OCI-LY1 (cell line): ENCODE measurements at regions not wholly inside any gene's neighbourhood (a gene's known extent, or its start where the extent isn't known, plus 50 kb on each side); places are given as distances from the start of the nearest gene placed in this dataset.

ENCODE experiments used
- H2AFZ ChIP-seq: fragments of 200-600 bp; sonication (generic), shearing (Covaris generic); 2 replicates; pipeline ENCODE4 v1.6.0; 2014; ENCODE audit warnings: antibody characterized with exemption, mild to moderate bottlenecking, low read length
- H3F3A ChIP-seq: fragments of 200-600 bp; sonication (generic), shearing (Covaris generic); 2 replicates; pipeline ENCODE4 v1.6.0; 2014; ENCODE audit warnings: mild to moderate bottlenecking, antibody characterized with exemption, low read length, moderate library complexity; ENCODE audit not compliant: insufficient read depth
- H3K27ac ChIP-seq: fragments of 200-600 bp; sonication (generic); 2 replicates; pipeline ENCODE4 v1.5.1; 2014; ENCODE audit warnings: low read length, mixed run types, mild to moderate bottlenecking, low read depth; ENCODE audit not compliant: poor library complexity, severe bottlenecking
- H3K27me3 ChIP-seq: fragments of 200-600 bp; sonication (generic); 2 replicates; pipeline ENCODE4 v1.6.0; 2014; ENCODE audit warnings: antibody characterized with exemption, mild to moderate bottlenecking, low read length, moderate library complexity; ENCODE audit not compliant: insufficient read depth
- H3K36me3 ChIP-seq: fragments of 200-600 bp; sonication (generic); 2 replicates; pipeline ENCODE4 v1.6.1; 2014; ENCODE audit warnings: mild to moderate bottlenecking, antibody characterized with exemption, low read length, moderate library complexity, mixed read lengths; ENCODE audit not compliant: insufficient read depth
- H3K4me1 ChIP-seq: fragments of 200-600 bp; sonication (generic); 2 replicates; pipeline ENCODE4 v1.5.1; 2014; ENCODE audit warnings: mild to moderate bottlenecking, low read length, moderate library complexity; ENCODE audit not compliant: insufficient read depth, severe bottlenecking
- H3K4me2 ChIP-seq: fragments of 200-600 bp; sonication (generic), shearing (Covaris generic); 2 replicates; pipeline ENCODE4 v1.6.1; 2014; ENCODE audit warnings: low read length
- H3K4me3 ChIP-seq: fragments of 200-600 bp; sonication (generic); 2 replicates; pipeline ENCODE4 v1.5.1; 2014; ENCODE audit warnings: low read length, low read depth, mild to moderate bottlenecking, mixed read lengths; ENCODE audit not compliant: poor library complexity, severe bottlenecking
- H3K79me2 ChIP-seq: fragments of 200-600 bp; shearing (Covaris generic); 2 replicates; pipeline ENCODE4 v1.6.1; 2016; ENCODE audit warnings: mixed run types, low read length, mixed read lengths; ENCODE audit not compliant: insufficient read depth
- H3K9ac ChIP-seq: fragments of 200-600 bp; sonication (generic), shearing (Covaris generic); 2 replicates; pipeline ENCODE4 v1.6.1; 2014; ENCODE audit warnings: mild to moderate bottlenecking, low read length, mixed read lengths
- H3K9me2 ChIP-seq: fragments of 200-600 bp; sonication (generic), shearing (Covaris generic); 2 replicates; pipeline ENCODE4 v1.6.1; 2014; ENCODE audit warnings: low read depth, mild to moderate bottlenecking, low read length, mixed read lengths
- H3K9me3 ChIP-seq: fragments of 200-600 bp; shearing (Covaris generic); 2 replicates; pipeline ENCODE4 v1.6.1; 2014; ENCODE audit warnings: low read length, mixed read lengths
- H4K20me1 ChIP-seq: fragments of 200-600 bp; sonication (generic), shearing (Covaris generic); 2 replicates; pipeline ENCODE4 v1.6.0; 2016; ENCODE audit warnings: mild to moderate bottlenecking, low read length; ENCODE audit not compliant: insufficient read depth
- CTCF ChIP-seq: fragments of 200-600 bp; sonication (generic), shearing (Covaris generic); IDR thresholded peaks from 2 replicates; pipeline ENCODE4 v1.5.1; 2017; ENCODE audit warnings: mild to moderate bottlenecking, antibody characterized with exemption, low read length, moderate library complexity, mixed read lengths
- EZH2 ChIP-seq: fragments of 200-600 bp; sonication (generic), shearing (Covaris generic); IDR thresholded peaks from 2 replicates; pipeline ENCODE4 v1.8.0; 2017; ENCODE audit warnings: borderline replicate concordance, mixed run types, mild to moderate bottlenecking, antibody characterized with exemption, low read length, moderate library complexity, mixed read lengths

GRCh38 chr10:118151461-118151860 lies 104.7 kb upstream of the RAB11FIP2 start:
- H3K4me1 ChIP-seq = no peaks in the 10 kb centered on the region

GRCh38 chr10:118148247-118148646 lies 101.5 kb upstream of the RAB11FIP2 start:
- H3F3A ChIP-seq = no peaks in the 10 kb centered on the region
- H3K27ac ChIP-seq = no peak overlapping the region
- H3K4me1 ChIP-seq = no peaks in the 10 kb centered on the region
- H3K36me3 ChIP-seq = no peaks in the 10 kb centered on the region
- TF ChIP-seq CTCF (no peak), EZH2 (no peak)
- H4K20me1 ChIP-seq = no peaks in the 10 kb centered on the region
- no peak overlapping the region for H3K9ac ChIP-seq
- H3K9me3 ChIP-seq = no peaks in the 10 kb centered on the region
- H2AFZ ChIP-seq = no peak overlapping the region
- H3K79me2 ChIP-seq = no peaks in the 10 kb centered on the region
- no peaks in the 10 kb centered on the region for H3K9me2 ChIP-seq
- H3K4me2 ChIP-seq = no peak overlapping the region
- no peak overlapping the region for H3K4me3 ChIP-seq
- no peaks in the 10 kb centered on the region for H3K27me3 ChIP-seq

More at GRCh38 chr10:118151461-118151860, 104.7 kb upstream of the RAB11FIP2 start:
- Histone ChIP-seq H3K79me2 (no peaks in the 10 kb centered on the region), H3K9me3 (no peaks in the 10 kb centered on the region), H3K27ac (no peak overlapping the region), H3K27me3 (no peaks in the 10 kb centered on the region), H4K20me1 (no peaks in the 10 kb centered on the region), H3K4me3 (no peak overlapping the region), H3F3A (no peaks in the 10 kb centered on the region), H3K9ac (no peak overlapping the region), H3K36me3 (no peaks in the 10 kb centered on the region), H3K9me2 (no peaks in the 10 kb centered on the region), H2AFZ (no peak overlapping the region), H3K4me2 (no peak overlapping the region)
- TF ChIP-seq CTCF (no peak), EZH2 (no peak)

GRCh38 chr10:118145256-118145655 lies 98.5 kb upstream of the RAB11FIP2 start:
- Histone ChIP-seq H3K9me3 (no peaks in the 10 kb centered on the region), H4K20me1 (no peaks in the 10 kb centered on the region), H3K9ac (no peak overlapping the region), H3K4me1 (no peaks in the 10 kb centered on the region), H3K4me3 (no peak overlapping the region), H3K27me3 (no peaks in the 10 kb centered on the region), H3K9me2 (no peaks in the 10 kb centered on the region), H3K27ac (no peak overlapping the region), H2AFZ (no peak overlapping the region), H3K4me2 (no peak overlapping the region), H3K79me2 (no peaks in the 10 kb centered on the region), H3F3A (no peaks in the 10 kb centered on the region), H3K36me3 (no peaks in the 10 kb centered on the region)
- TF ChIP-seq CTCF (no peak), EZH2 (no peak)
